Hepatocyte (in vitro differentiated cells): ENCODE measurements at regions not wholly inside any gene's neighbourhood (a gene's known extent, or its start where the extent isn't known, plus 50 kb on each side); places are given as distances from the start of the nearest gene placed in this dataset.

Experiments
- EZH2 ChIP-seq: fragments of 200-600 bp; sonication (generic); IDR thresholded peaks from 2 replicates; pipeline ENCODE4 v1.6.1; 2016; ENCODE audit warnings: antibody characterized with exemption, mild to moderate bottlenecking, borderline replicate concordance
- TF ChIP-seq, protein P1 (sequence below): fragments of 200-600 bp; sonication (generic); IDR thresholded peaks from 2 replicates; pipeline ENCODE4 v1.5.1; 2016; ENCODE audit warnings: antibody characterized with exemption, mild to moderate bottlenecking; ENCODE audit not compliant: poor library complexity

GRCh38 chr5:32928761-32929160 lies 217.6 kb downstream of the NPR3 start:
- TF ChIP-seq, protein P1, sequence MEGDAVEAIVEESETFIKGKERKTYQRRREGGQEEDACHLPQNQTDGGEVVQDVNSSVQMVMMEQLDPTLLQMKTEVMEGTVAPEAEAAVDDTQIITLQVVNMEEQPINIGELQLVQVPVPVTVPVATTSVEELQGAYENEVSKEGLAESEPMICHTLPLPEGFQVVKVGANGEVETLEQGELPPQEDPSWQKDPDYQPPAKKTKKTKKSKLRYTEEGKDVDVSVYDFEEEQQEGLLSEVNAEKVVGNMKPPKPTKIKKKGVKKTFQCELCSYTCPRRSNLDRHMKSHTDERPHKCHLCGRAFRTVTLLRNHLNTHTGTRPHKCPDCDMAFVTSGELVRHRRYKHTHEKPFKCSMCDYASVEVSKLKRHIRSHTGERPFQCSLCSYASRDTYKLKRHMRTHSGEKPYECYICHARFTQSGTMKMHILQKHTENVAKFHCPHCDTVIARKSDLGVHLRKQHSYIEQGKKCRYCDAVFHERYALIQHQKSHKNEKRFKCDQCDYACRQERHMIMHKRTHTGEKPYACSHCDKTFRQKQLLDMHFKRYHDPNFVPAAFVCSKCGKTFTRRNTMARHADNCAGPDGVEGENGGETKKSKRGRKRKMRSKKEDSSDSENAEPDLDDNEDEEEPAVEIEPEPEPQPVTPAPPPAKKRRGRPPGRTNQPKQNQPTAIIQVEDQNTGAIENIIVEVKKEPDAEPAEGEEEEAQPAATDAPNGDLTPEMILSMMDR, result no peak
- TF ChIP-seq EZH2, result no peak
